ENCODE measurements at regions not wholly inside any gene's neighbourhood (a gene's known extent, or its start where the extent isn't known, plus 50 kb on each side); places are given as distances from the start of the nearest gene placed in this dataset.

DNA sequence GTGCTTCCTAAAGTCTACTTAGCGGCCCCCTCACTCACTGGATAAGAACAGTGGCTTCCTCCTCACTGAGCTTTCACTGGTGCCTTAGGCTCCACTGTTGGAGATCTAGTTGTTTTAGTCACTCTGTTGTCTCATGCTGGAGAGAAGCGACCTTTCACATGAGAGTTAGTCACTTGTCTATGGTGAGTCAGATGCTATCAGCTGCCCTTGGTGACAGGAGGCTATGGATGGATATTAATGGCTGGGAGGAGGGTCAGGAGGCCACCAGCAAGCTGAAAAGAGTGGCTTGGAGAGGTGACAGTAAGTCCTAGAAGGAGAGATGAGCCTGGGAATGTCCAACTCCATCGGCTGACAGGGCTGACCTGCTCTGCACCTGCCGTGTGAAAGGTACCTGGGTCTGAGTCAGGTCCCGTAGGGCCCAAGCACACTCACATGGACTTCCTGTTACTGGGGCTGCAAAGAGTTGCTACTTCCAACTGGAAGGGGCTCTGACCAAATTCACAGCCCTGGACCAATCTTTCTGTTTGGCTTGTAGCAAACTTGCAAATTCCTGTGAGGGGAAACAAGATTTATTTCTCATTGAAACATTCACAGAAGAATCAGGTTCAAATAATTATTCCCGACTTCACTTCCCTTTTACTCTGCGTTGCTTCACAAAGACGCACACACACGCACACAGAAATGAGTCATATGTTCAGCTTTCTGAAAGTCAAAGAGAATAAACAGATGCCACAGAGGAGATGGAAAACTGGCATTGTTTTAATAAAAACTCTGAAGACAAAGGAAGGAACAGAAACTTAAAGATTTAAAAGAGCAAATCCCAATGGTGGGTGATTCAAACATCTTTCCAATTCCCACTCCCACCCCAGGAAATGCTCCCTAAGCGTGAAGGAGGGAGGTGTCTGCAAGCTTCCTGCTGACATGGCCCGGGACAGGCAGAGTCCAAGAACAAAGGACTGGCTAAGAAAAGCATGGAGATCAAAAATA lies 203.5 kb upstream of the TWIST2 start:
- Histone ChIP-seq H3K27me3 (ENCODE audit: insufficient read depth, low read length, poor library complexity) (peaks cover 4% of the 10 kb centered on the region), H3K4me3 (ENCODE audit: low read depth in 1 of 2, low read length in 2 of 2) (no peak overlapping the region), H2AFZ (ENCODE audit: low read depth, low read length) (no peak overlapping the region), H3K4me1 (ENCODE audit: insufficient read depth, low read length) (no peaks in the 10 kb centered on the region), H3K27ac (ENCODE audit: low read length) (no peak overlapping the region), H3K9me3 (ENCODE audit: insufficient read depth, low read length, severe bottlenecking) (no peaks in the 10 kb centered on the region), H3K9ac (ENCODE audit: low read depth, low read length) (no peak overlapping the region), H3K79me2 (ENCODE audit: insufficient read depth, low read length) (no peaks in the 10 kb centered on the region), H3K36me3 (ENCODE audit: insufficient read depth, low read length) (no peaks in the 10 kb centered on the region), H4K20me1 (ENCODE audit: insufficient read depth, low read length) (no peaks in the 10 kb centered on the region), H3K4me2 (ENCODE audit: insufficient read depth, low read length) (no peak overlapping the region)
- TF ChIP-seq EZH2 (IDR thresholded peaks at IDR 0.05; ENCODE audit: borderline replicate concordance, low read depth, low read length, severe bottlenecking): no peak
- TF ChIP-seq, protein P1, sequence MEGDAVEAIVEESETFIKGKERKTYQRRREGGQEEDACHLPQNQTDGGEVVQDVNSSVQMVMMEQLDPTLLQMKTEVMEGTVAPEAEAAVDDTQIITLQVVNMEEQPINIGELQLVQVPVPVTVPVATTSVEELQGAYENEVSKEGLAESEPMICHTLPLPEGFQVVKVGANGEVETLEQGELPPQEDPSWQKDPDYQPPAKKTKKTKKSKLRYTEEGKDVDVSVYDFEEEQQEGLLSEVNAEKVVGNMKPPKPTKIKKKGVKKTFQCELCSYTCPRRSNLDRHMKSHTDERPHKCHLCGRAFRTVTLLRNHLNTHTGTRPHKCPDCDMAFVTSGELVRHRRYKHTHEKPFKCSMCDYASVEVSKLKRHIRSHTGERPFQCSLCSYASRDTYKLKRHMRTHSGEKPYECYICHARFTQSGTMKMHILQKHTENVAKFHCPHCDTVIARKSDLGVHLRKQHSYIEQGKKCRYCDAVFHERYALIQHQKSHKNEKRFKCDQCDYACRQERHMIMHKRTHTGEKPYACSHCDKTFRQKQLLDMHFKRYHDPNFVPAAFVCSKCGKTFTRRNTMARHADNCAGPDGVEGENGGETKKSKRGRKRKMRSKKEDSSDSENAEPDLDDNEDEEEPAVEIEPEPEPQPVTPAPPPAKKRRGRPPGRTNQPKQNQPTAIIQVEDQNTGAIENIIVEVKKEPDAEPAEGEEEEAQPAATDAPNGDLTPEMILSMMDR (IDR thresholded peaks at IDR 0.05; ENCODE audit: borderline replicate concordance, extremely low read depth, low read length, poor library complexity, severe bottlenecking): no peak
- ATAC-seq (ENCODE audit: insufficient read depth, low read depth) (no peak), DNase-seq (no peak)

DNA sequence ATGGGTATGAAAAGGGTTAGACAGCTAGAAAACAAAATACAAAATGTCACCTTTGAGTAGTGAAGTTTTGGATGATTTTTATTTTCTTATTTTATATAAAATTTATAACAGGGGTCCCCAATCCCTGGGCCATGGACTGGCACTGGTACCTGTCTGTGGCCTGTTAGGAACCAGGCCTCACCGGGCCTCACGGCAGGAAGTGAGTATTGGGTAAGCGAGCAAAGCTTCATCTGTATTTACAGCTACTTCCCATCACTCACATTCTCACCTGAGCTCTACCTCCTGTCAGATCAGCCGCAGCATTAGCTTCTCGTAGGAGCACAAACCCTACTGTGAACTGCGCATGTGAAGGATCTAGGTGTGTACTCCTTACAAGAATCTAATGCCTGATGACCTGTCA lies 202.8 kb upstream of the TWIST2 start:
- H3K4me1 ChIP-seq (ENCODE audit: insufficient read depth, low read length): no peaks in the 10 kb centered on the region
- H3K36me3 ChIP-seq (ENCODE audit: insufficient read depth, low read length): no peaks in the 10 kb centered on the region
- DNase-seq: no peak
- no peak overlapping the region for H2AFZ ChIP-seq (ENCODE audit: low read depth, low read length)
- H3K4me2 ChIP-seq (ENCODE audit: insufficient read depth, low read length): no peak overlapping the region
- no peaks in the 10 kb centered on the region for H4K20me1 ChIP-seq (ENCODE audit: insufficient read depth, low read length)
- no peak for ATAC-seq (ENCODE audit: insufficient read depth, low read depth)
- no peaks in the 10 kb centered on the region for H3K79me2 ChIP-seq (ENCODE audit: insufficient read depth, low read length)
- H3K9ac ChIP-seq (ENCODE audit: low read depth, low read length): no peak overlapping the region
- TF ChIP-seq, protein P1 (IDR thresholded peaks at IDR 0.05; ENCODE audit: borderline replicate concordance, extremely low read depth, low read length, poor library complexity, severe bottlenecking): no peak
- no peak for TF ChIP-seq EZH2 (IDR thresholded peaks at IDR 0.05; ENCODE audit: borderline replicate concordance, low read depth, low read length, severe bottlenecking)
- H3K4me3 ChIP-seq (ENCODE audit: low read depth in 1 of 2, low read length in 2 of 2): no peak overlapping the region
- H3K27me3 ChIP-seq (ENCODE audit: insufficient read depth, low read length, poor library complexity): peaks cover 4% of the 10 kb centered on the region
- no peak overlapping the region for H3K27ac ChIP-seq (ENCODE audit: low read length)
- H3K9me3 ChIP-seq (ENCODE audit: insufficient read depth, low read length, severe bottlenecking): no peaks in the 10 kb centered on the region

DNA sequence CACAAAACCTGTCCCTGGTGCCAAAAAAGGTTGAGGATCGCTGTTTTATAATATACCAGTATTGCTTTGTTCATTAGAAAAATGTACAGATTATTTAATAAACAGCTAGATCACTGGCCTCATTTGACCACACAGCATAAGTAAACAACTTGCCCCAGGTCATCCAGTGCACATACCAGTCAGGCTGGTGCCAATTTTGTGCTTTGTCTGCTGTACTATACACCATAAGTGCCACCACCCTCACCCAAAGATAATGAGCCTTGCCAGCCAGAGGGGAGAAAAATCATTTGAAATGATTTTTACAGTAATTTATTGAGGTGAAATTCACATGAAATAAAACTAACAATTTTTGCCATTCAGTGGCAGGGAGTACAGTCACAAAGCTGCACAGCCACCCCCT lies 202.2 kb upstream of the TWIST2 start:
- Histone ChIP-seq H2AFZ (ENCODE audit: low read depth, low read length) (no peak overlapping the region), H3K4me3 (ENCODE audit: low read depth in 1 of 2, low read length in 2 of 2) (no peak overlapping the region), H3K4me1 (ENCODE audit: insufficient read depth, low read length) (no peaks in the 10 kb centered on the region), H3K27me3 (ENCODE audit: insufficient read depth, low read length, poor library complexity) (peaks cover 4% of the 10 kb centered on the region), H4K20me1 (ENCODE audit: insufficient read depth, low read length) (no peaks in the 10 kb centered on the region), H3K36me3 (ENCODE audit: insufficient read depth, low read length) (no peaks in the 10 kb centered on the region), H3K27ac (ENCODE audit: low read length) (no peak overlapping the region), H3K4me2 (ENCODE audit: insufficient read depth, low read length) (no peak overlapping the region), H3K79me2 (ENCODE audit: insufficient read depth, low read length) (no peaks in the 10 kb centered on the region), H3K9me3 (ENCODE audit: insufficient read depth, low read length, severe bottlenecking) (no peaks in the 10 kb centered on the region), H3K9ac (ENCODE audit: low read depth, low read length) (no peak overlapping the region)
- TF ChIP-seq, protein P1 (IDR thresholded peaks at IDR 0.05; ENCODE audit: borderline replicate concordance, extremely low read depth, low read length, poor library complexity, severe bottlenecking): no peak
- no peak for TF ChIP-seq EZH2 (IDR thresholded peaks at IDR 0.05; ENCODE audit: borderline replicate concordance, low read depth, low read length, severe bottlenecking)
- no peak for DNase-seq
- ATAC-seq (ENCODE audit: insufficient read depth, low read depth): no peak

Data from DND-41 (cell line).